ENCODE measurements at regions not wholly inside any gene's neighbourhood (a gene's known extent, or its start where the extent isn't known, plus 50 kb on each side); places are given as distances from the start of the nearest gene placed in this dataset.

DNA sequence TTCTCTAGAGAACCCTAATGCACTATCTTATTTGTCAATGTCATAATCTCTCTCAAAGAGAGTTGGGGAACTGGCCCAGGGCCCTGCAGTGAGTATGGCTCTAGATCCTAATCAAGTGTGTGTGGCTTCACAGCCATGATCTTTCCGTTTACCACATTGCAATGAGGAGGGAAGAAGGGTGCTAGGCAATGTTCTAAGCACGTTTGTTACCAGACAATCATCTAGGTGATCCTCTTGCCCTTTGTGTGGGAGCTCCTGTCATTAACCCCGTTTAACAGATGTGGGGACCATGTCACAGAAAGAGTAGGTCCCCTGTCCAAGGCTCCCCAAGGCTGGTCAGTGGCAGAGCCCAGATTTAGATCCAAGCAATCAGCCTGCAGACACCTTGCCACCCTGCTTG lies 128.2 kb upstream of the IRX4 start:
- Histone ChIP-seq H3K27ac (ENCODE audit: low read depth, low read length) (no peak overlapping the region), H3K9ac (ENCODE audit: low read length) (no peak overlapping the region), H3K4me1 (ENCODE audit: insufficient read depth, low read length) (no peaks in the 10 kb centered on the region), H3K27me3 (ENCODE audit: control insufficient read depth in 1 of 2, insufficient read depth in 2 of 2, low read length in 2 of 2) (no peaks in the 10 kb centered on the region), H3K4me3 (ENCODE audit: low read depth in 1 of 2, low read length in 2 of 2) (no peak overlapping the region), H3K9me3 (ENCODE audit: low read length) (no peaks in the 10 kb centered on the region), H3K36me3 (ENCODE audit: insufficient read depth, low read length) (no peaks in the 10 kb centered on the region)

DNA sequence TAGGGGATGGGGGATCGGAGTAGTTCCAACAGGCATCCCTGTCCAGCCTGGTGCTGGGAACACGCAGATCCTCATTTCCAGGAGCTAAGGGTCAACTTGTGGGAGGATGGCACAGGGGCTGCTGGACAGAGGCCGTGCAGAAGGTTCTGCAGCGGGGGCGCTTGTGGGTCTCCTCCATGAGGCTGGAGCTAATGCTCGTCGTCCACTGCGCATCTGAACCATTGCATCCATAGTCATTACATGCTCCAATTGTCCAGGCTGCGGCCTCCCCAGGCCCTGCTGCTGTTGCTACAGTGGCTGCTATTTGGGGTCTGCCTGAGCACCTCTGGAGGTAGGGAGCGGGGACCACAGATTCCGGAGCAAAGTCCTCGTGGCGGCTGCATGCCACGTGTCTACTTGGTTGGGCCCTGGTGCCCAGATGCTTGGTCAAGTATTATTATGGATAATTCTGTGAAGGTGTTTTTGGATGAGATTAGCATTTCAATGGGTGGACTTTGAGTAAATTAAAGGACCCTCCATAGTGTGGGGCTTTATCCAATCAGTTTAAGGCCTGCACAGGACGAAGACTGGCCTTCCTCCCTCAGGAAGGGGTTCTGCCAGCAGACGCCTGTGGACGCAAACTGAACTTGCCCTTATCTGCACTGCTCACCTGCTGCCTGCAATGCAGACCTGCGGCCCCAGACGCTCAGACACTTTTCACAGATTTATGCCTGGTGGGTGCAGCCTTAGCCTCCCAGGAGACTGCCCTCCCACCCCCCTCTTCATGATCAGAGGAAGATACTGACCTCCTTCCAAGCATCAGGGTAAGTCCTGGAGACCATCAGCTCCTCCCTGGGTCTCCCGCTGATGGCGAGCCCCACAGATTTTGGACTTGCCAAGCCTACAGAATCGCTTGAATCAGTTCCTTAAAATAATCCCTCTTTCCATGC lies 127.5 kb upstream of the IRX4 start:
- no peak overlapping the region for H3K4me3 ChIP-seq (ENCODE audit: low read depth in 1 of 2, low read length in 2 of 2)
- no peak overlapping the region for H3K27ac ChIP-seq (ENCODE audit: low read depth, low read length)
- no peaks in the 10 kb centered on the region for H3K36me3 ChIP-seq (ENCODE audit: insufficient read depth, low read length)
- H3K9ac ChIP-seq (ENCODE audit: low read length): no peak overlapping the region
- H3K27me3 ChIP-seq (ENCODE audit: control insufficient read depth in 1 of 2, insufficient read depth in 2 of 2, low read length in 2 of 2): no peaks in the 10 kb centered on the region
- no peaks in the 10 kb centered on the region for H3K9me3 ChIP-seq (ENCODE audit: low read length)
- no peaks in the 10 kb centered on the region for H3K4me1 ChIP-seq (ENCODE audit: insufficient read depth, low read length)

DNA sequence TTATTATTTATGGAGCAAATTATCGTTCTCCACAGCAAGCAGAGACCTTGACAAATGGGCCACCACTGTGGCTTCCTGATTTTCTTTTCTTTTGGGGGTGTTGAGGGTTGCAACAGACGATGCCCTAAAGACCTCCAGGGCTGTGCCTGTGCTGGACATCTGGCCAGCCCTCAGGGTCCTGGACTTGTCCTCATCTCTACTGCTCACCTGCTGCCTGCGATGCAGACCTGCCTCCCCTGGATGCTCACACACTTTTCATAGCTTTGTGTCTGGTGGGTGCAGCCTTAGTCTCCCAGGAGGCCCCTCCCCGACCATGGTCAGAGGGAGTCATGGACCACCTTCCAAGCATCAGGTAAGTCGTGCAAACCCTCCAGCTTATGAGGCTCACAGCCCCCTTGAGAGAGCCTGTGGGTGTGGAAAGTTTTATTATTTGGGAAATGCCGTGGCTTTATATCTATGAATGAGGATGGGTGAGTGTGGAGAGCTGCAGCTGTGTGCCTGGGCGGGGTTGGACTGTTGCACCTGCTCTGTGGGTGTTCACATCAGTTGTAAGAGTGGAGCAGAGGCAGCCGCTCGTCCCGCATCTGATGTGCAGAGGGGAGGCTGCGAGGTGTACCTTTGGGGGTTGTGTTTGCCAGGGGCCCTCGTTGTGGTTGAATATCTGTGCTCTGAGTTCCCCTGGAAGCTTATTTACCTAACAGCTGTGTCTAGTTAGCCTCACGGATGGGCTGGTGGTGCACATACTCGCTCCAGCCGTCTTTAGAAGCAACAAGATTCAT lies 126.3 kb upstream of the IRX4 start:
- H3K4me1 ChIP-seq (ENCODE audit: insufficient read depth, low read length): no peaks in the 10 kb centered on the region
- H3K27ac ChIP-seq (ENCODE audit: low read depth, low read length): no peak overlapping the region
- no peak overlapping the region for H3K4me3 ChIP-seq (ENCODE audit: low read depth in 1 of 2, low read length in 2 of 2)
- peaks cover 0 to 7% of the 10 kb centered on the region in 2 donors for H3K27me3 ChIP-seq (ENCODE audit: control insufficient read depth in 1 of 2, insufficient read depth in 2 of 2, low read length in 2 of 2)
- no peak overlapping the region for H3K9ac ChIP-seq (ENCODE audit: low read length)
- no peaks in the 10 kb centered on the region for H3K36me3 ChIP-seq (ENCODE audit: insufficient read depth, low read length)
- H3K9me3 ChIP-seq (ENCODE audit: low read length): no peaks in the 10 kb centered on the region

DNA sequence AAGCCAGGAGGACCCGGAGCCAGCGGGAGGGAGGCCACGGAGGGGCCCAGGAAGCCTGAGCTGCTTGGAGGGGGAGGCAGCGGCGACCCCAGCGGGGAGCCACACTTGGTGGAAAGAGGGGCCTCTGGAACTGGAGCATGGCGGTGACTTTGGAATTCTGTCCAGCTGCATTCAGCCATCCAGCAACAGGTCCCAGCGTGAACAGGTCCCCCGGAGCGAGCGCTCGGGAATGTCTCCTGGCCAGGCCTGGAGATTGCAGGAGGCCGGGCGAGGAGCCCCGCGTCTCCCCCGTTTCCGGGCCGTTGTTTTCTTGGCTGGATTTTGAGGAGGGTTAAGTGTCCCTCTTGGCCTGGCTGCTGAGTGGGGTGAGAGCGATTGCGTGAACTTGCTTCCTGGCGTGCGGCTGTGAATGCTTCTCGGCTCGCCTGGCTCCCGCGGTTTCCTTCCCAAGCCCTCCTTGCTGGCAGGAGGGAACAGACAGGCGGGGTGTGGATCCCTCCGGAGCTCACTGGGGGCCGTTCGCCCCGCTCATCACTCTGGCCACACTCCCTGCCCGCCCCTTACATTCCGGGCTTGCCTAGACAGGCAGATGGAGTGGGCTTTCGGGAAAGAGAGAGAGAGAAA lies 125.3 kb upstream of the IRX4 start:
- Histone ChIP-seq H3K27ac (ENCODE audit: low read depth, low read length) (no peak overlapping the region), H3K27me3 (ENCODE audit: control insufficient read depth in 1 of 2, insufficient read depth in 2 of 2, low read length in 2 of 2) (peaks cover 0 to 7% of the 10 kb centered on the region in 2 donors), H3K36me3 (ENCODE audit: insufficient read depth, low read length) (no peaks in the 10 kb centered on the region), H3K9me3 (ENCODE audit: low read length) (no peaks in the 10 kb centered on the region), H3K4me1 (ENCODE audit: insufficient read depth, low read length) (no peaks in the 10 kb centered on the region), H3K4me3 (ENCODE audit: low read depth in 1 of 2, low read length in 2 of 2) (no peak overlapping the region), H3K9ac (ENCODE audit: low read length) (no peak overlapping the region)

DNA sequence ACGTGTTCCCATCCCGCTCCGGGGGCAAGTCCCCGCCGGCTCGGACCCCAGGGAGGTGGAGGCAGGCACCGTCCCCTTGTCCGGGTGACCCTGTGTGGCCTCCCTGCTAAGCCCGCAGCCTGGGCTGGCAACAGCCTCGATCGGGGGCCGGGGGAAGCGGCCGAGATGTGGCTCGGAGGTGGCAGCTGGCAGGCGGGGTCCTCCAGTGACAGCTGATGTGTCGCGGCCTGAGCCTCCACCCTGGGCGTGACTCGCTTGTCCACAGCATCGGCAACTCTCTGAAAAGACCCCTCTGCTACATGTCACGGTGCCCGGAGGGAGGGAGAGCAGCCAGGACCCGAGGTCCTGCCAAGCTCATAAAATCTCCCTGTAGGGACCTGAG lies 124.8 kb upstream of the IRX4 start:
- H3K27ac ChIP-seq (ENCODE audit: low read depth, low read length): no peak overlapping the region
- no peaks in the 10 kb centered on the region for H3K4me1 ChIP-seq (ENCODE audit: insufficient read depth, low read length)
- no peaks in the 10 kb centered on the region for H3K36me3 ChIP-seq (ENCODE audit: insufficient read depth, low read length)
- no peak overlapping the region for H3K9ac ChIP-seq (ENCODE audit: low read length)
- H3K4me3 ChIP-seq (ENCODE audit: low read depth in 1 of 2, low read length in 2 of 2): no peak overlapping the region
- H3K27me3 ChIP-seq (ENCODE audit: control insufficient read depth in 1 of 2, insufficient read depth in 2 of 2, low read length in 2 of 2): peaks cover 0 to 7% of the 10 kb centered on the region in 2 donors
- no peaks in the 10 kb centered on the region for H3K9me3 ChIP-seq (ENCODE audit: low read length)

DNA sequence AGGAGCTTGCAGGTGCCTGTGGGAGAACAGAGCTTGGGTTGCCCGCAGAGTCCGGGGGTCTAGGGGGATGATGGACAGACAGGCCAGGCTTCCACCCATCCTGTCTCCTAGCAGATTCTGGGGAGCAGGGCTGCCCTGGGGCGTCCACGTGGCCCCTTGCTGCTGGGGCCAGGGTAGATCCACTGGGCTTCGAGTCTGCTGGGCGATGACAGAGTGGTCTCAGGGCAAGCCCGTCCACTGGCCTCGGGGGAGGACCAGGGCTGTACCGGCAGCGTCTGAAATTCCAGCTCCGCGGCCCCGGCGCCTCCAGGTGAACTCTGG lies 124.2 kb upstream of the IRX4 start:
- Histone ChIP-seq H3K9ac (ENCODE audit: low read length) (no peak overlapping the region), H3K4me3 (ENCODE audit: low read depth in 1 of 2, low read length in 2 of 2) (no peak overlapping the region), H3K27me3 (ENCODE audit: control insufficient read depth in 1 of 2, insufficient read depth in 2 of 2, low read length in 2 of 2) (peaks cover 0 to 7% of the 10 kb centered on the region in 2 donors), H3K4me1 (ENCODE audit: insufficient read depth, low read length) (no peaks in the 10 kb centered on the region), H3K9me3 (ENCODE audit: low read length) (no peaks in the 10 kb centered on the region), H3K27ac (ENCODE audit: low read depth, low read length) (no peak overlapping the region), H3K36me3 (ENCODE audit: insufficient read depth, low read length) (no peaks in the 10 kb centered on the region)

DNA sequence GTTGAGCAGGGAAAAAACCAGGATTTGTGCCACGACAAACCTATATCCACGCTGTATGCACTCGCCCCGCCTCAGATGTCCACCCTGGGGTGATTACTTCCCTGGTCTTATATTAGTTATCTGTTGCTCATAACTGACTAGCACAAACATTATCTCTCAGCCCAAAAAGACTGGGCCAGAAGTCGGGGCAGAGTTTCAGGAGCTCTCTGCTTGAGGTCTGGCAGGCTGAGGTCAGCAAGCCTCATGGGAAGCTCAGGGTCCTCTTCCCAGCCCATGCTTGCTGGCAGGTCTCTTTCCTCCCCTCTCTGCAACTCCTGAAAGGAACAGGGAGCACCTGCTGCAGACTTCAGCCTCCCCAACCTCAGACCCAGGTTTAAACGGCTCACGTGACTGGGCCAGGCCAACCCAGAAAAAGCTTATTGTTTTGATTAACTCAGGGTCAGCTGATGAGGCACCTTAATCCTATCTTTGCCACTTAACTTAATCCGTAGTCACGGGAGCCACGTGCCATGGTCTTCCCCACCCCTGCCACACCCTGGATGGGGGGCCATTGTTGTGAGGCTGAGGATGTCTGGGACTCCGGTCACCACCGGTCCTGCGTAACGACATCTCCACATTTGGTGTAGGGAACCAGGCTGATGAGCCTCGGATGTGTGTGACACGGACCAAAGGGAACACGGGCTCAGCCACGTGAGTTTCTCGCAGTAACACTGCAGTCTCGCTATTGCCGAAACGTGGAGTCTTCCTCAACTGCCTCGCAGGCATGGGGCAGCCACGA lies 123.7 kb upstream of the IRX4 start:
- no peaks in the 10 kb centered on the region for H3K36me3 ChIP-seq (ENCODE audit: insufficient read depth, low read length)

DNA sequence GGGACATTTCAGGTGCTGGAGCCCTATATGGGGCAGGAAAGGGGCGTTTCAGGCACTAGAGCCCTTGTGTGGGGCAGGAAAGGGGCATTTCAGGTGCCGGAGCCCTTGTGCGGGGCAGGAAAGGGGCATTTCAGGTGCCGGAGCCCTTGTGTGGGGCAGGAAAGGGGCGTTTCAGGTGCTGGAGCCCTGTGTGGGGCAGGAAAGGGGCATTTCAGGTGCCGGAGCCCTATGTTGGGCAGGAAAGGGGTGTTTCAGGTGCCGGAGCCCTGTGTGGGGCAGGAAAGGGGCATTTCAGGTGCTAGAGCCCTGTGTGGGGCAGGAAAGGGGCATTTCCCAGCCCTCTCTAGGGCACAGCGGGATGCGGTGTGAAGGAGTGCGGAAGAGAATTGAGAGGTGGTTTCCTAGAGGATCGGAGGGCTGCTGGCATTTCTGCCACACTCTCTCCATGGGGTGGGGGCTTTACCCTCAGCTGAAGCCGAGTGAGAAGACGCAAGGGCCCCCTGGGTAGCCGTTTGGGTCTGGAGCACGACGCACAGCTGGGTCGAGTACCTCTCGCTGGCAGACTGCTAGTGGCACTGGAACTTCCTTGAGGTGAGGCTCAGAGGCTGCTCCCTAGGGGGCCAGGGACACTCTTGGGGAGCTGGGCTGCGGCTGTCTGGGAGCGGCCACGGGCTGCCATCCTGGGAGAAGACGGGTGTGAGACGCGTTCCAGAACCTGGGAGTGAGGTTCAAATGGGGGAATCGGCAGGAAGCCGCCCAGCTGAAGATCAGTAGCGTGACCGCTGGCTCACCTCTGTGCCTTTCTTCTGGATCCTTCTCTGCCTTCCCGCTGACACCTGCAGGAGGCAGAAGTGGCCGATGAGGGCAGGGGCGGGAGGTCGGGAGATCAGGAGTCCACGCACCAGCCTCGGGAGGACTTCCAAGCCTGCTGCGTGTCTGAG lies 122.6 kb upstream of the IRX4 start:
- Histone ChIP-seq H3K4me3 (ENCODE audit: low read depth in 1 of 2, low read length in 2 of 2) (no peak overlapping the region), H3K9me3 (ENCODE audit: low read length) (no peaks in the 10 kb centered on the region), H3K27me3 (ENCODE audit: control insufficient read depth in 1 of 2, insufficient read depth in 2 of 2, low read length in 2 of 2) (peaks cover 0 to 12% of the 10 kb centered on the region in 2 donors), H3K36me3 (ENCODE audit: insufficient read depth, low read length) (no peaks in the 10 kb centered on the region), H3K4me1 (ENCODE audit: insufficient read depth, low read length) (no peaks in the 10 kb centered on the region), H3K27ac (ENCODE audit: low read depth, low read length) (no peak overlapping the region), H3K9ac (ENCODE audit: low read length) (no peak overlapping the region)

More for the DNA sequence above, 123.7 kb upstream of the IRX4 start:
- H3K27ac ChIP-seq (ENCODE audit: low read depth, low read length): no peak overlapping the region
- no peak overlapping the region for H3K4me3 ChIP-seq (ENCODE audit: low read depth in 1 of 2, low read length in 2 of 2)
- H3K4me1 ChIP-seq (ENCODE audit: insufficient read depth, low read length): no peaks in the 10 kb centered on the region
- no peak overlapping the region for H3K9ac ChIP-seq (ENCODE audit: low read length)
- no peaks in the 10 kb centered on the region for H3K9me3 ChIP-seq (ENCODE audit: low read length)
- peaks cover 0 to 7% of the 10 kb centered on the region in 2 donors for H3K27me3 ChIP-seq (ENCODE audit: control insufficient read depth in 1 of 2, insufficient read depth in 2 of 2, low read length in 2 of 2)

DNA sequence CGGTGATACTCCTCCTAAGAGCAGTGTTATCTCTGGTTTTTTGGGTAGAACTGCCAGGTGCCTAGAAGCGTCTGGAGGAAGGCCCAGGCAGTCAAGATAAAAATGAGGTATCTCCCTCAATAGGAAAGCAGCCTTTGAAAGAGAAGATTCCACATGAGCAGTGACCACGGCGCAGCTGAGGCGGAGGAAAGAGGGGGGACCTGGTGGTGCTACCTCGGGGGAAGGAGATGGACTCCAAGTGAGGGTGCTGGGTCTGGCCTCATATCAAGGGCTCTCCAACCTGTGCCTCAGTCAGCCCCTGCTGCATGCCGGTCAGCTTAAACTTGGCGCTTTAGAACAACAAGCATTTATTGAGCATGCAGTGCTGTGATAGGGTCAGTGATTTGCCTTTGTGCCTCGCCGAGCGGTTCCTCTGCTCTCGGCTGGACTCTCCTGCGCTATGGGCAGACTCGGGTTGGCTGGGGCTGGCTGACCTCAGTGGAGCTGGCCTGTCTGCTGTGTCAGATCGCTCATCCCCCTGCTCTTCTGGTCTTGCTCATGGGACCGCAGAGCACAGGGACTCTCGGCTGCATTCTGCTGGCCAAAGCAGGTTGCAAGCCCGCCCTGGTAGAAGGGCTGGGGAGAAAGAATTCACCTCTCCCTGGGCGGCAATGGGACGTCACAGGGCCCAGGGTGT lies 121.1 kb upstream of the IRX4 start:
- Histone ChIP-seq H3K9me3 (ENCODE audit: low read length) (no peaks in the 10 kb centered on the region), H3K27ac (ENCODE audit: low read depth, low read length) (no peak overlapping the region), H3K27me3 (ENCODE audit: control insufficient read depth in 1 of 2, insufficient read depth in 2 of 2, low read length in 2 of 2) (peaks cover 0 to 12% of the 10 kb centered on the region in 2 donors), H3K9ac (ENCODE audit: low read length) (no peak overlapping the region), H3K4me3 (ENCODE audit: low read depth in 1 of 2, low read length in 2 of 2) (no peak overlapping the region), H3K4me1 (ENCODE audit: insufficient read depth, low read length) (no peaks in the 10 kb centered on the region), H3K36me3 (ENCODE audit: insufficient read depth, low read length) (no peaks in the 10 kb centered on the region)

DNA sequence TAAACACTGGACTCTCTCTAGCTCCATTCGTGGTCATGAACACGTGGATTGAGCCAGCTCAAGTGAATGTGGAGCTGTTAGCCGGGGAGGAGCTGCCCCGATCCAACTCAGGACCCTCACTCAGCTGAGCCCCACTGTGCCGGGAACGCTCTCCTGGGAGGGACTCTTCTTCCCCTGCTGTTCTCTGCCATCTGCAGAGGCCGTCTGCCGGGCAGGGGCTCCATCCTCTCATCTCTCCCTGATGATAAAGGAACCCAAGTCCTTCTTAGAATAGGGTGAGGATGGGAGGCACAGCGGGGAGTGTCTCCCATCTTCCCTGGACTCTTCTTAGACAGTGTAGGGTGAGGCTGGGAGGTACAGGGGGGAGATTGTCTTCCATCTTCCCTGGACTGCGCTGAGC lies 120.5 kb upstream of the IRX4 start:
- Histone ChIP-seq H3K9ac (ENCODE audit: low read length) (no peak overlapping the region), H3K4me3 (ENCODE audit: low read depth in 1 of 2, low read length in 2 of 2) (no peak overlapping the region), H3K9me3 (ENCODE audit: low read length) (no peaks in the 10 kb centered on the region), H3K36me3 (ENCODE audit: insufficient read depth, low read length) (no peaks in the 10 kb centered on the region), H3K27ac (ENCODE audit: low read depth, low read length) (no peak overlapping the region), H3K4me1 (ENCODE audit: insufficient read depth, low read length) (no peaks in the 10 kb centered on the region), H3K27me3 (ENCODE audit: control insufficient read depth in 1 of 2, insufficient read depth in 2 of 2, low read length in 2 of 2) (peaks cover 0 to 12% of the 10 kb centered on the region in 2 donors)
